OCI-LY1 (cell line): ENCODE measurements at regions not wholly inside any gene's neighbourhood (a gene's known extent, or its start where the extent isn't known, plus 50 kb on each side); places are given as distances from the start of the nearest gene placed in this dataset.

Source experiments
- H2AFZ ChIP-seq: fragments of 200-600 bp; sonication (generic), shearing (Covaris generic); 2 replicates; pipeline ENCODE4 v1.6.0; 2014; ENCODE audit warnings: antibody characterized with exemption, mild to moderate bottlenecking, low read length
- H3F3A ChIP-seq: fragments of 200-600 bp; sonication (generic), shearing (Covaris generic); 2 replicates; pipeline ENCODE4 v1.6.0; 2014; ENCODE audit warnings: mild to moderate bottlenecking, antibody characterized with exemption, low read length, moderate library complexity; ENCODE audit not compliant: insufficient read depth
- H3K27ac ChIP-seq: fragments of 200-600 bp; sonication (generic); 2 replicates; pipeline ENCODE4 v1.5.1; 2014; ENCODE audit warnings: low read length, mixed run types, mild to moderate bottlenecking, low read depth; ENCODE audit not compliant: poor library complexity, severe bottlenecking
- H3K27me3 ChIP-seq: fragments of 200-600 bp; sonication (generic); 2 replicates; pipeline ENCODE4 v1.6.0; 2014; ENCODE audit warnings: antibody characterized with exemption, mild to moderate bottlenecking, low read length, moderate library complexity; ENCODE audit not compliant: insufficient read depth
- H3K36me3 ChIP-seq: fragments of 200-600 bp; sonication (generic); 2 replicates; pipeline ENCODE4 v1.6.1; 2014; ENCODE audit warnings: mild to moderate bottlenecking, antibody characterized with exemption, low read length, moderate library complexity, mixed read lengths; ENCODE audit not compliant: insufficient read depth
- H3K4me1 ChIP-seq: fragments of 200-600 bp; sonication (generic); 2 replicates; pipeline ENCODE4 v1.5.1; 2014; ENCODE audit warnings: mild to moderate bottlenecking, low read length, moderate library complexity; ENCODE audit not compliant: insufficient read depth, severe bottlenecking
- H3K4me2 ChIP-seq: fragments of 200-600 bp; sonication (generic), shearing (Covaris generic); 2 replicates; pipeline ENCODE4 v1.6.1; 2014; ENCODE audit warnings: low read length
- H3K4me3 ChIP-seq: fragments of 200-600 bp; sonication (generic); 2 replicates; pipeline ENCODE4 v1.5.1; 2014; ENCODE audit warnings: low read length, low read depth, mild to moderate bottlenecking, mixed read lengths; ENCODE audit not compliant: poor library complexity, severe bottlenecking
- H3K79me2 ChIP-seq: fragments of 200-600 bp; shearing (Covaris generic); 2 replicates; pipeline ENCODE4 v1.6.1; 2016; ENCODE audit warnings: mixed run types, low read length, mixed read lengths; ENCODE audit not compliant: insufficient read depth
- H3K9ac ChIP-seq: fragments of 200-600 bp; sonication (generic), shearing (Covaris generic); 2 replicates; pipeline ENCODE4 v1.6.1; 2014; ENCODE audit warnings: mild to moderate bottlenecking, low read length, mixed read lengths
- H3K9me2 ChIP-seq: fragments of 200-600 bp; sonication (generic), shearing (Covaris generic); 2 replicates; pipeline ENCODE4 v1.6.1; 2014; ENCODE audit warnings: low read depth, mild to moderate bottlenecking, low read length, mixed read lengths
- H3K9me3 ChIP-seq: fragments of 200-600 bp; shearing (Covaris generic); 2 replicates; pipeline ENCODE4 v1.6.1; 2014; ENCODE audit warnings: low read length, mixed read lengths
- H4K20me1 ChIP-seq: fragments of 200-600 bp; sonication (generic), shearing (Covaris generic); 2 replicates; pipeline ENCODE4 v1.6.0; 2016; ENCODE audit warnings: mild to moderate bottlenecking, low read length; ENCODE audit not compliant: insufficient read depth
- CTCF ChIP-seq: fragments of 200-600 bp; sonication (generic), shearing (Covaris generic); IDR thresholded peaks from 2 replicates; pipeline ENCODE4 v1.5.1; 2017; ENCODE audit warnings: mild to moderate bottlenecking, antibody characterized with exemption, low read length, moderate library complexity, mixed read lengths
- EZH2 ChIP-seq: fragments of 200-600 bp; sonication (generic), shearing (Covaris generic); IDR thresholded peaks from 2 replicates; pipeline ENCODE4 v1.8.0; 2017; ENCODE audit warnings: borderline replicate concordance, mixed run types, mild to moderate bottlenecking, antibody characterized with exemption, low read length, moderate library complexity, mixed read lengths

GRCh38 chr2:11100130-11100529 lies 55.1 kb upstream of the SLC66A3 start:
- Histone ChIP-seq H3K9me3 (no peaks in the 10 kb centered on the region), H2AFZ (no peak overlapping the region), H3K36me3 (no peaks in the 10 kb centered on the region), H3K27me3 (no peaks in the 10 kb centered on the region), H3F3A (no peaks in the 10 kb centered on the region), H3K4me2 (no peak overlapping the region), H4K20me1 (no peaks in the 10 kb centered on the region), H3K4me3 (no peak overlapping the region), H3K9ac (no peak overlapping the region), H3K4me1 (no peaks in the 10 kb centered on the region), H3K79me2 (no peaks in the 10 kb centered on the region), H3K27ac (no peak overlapping the region), H3K9me2 (no peaks in the 10 kb centered on the region)
- TF ChIP-seq CTCF (no peak), EZH2 (no peak)

- no peaks in the 10 kb centered on the region for H3K36me3 ChIP-seq
- no peak overlapping the region for H3K4me3 ChIP-seq
- no peak overlapping the region for H3K4me2 ChIP-seq
- H3K4me1 ChIP-seq: no peaks in the 10 kb centered on the region
- no peaks in the 10 kb centered on the region for H3K27me3 ChIP-seq
- no peak for TF ChIP-seq EZH2
- no peak for TF ChIP-seq CTCF
- H3K9me3 ChIP-seq: no peaks in the 10 kb centered on the region
- H3K79me2 ChIP-seq: no peaks in the 10 kb centered on the region
- no peaks in the 10 kb centered on the region for H4K20me1 ChIP-seq
- H3K27ac ChIP-seq: no peak overlapping the region
- no peaks in the 10 kb centered on the region for H3F3A ChIP-seq
- H2AFZ ChIP-seq: no peak overlapping the region
- H3K9me2 ChIP-seq: no peaks in the 10 kb centered on the region
- H3K9ac ChIP-seq: no peak overlapping the region
Observed at GRCh38 chr2:11100976-11101375, 54.3 kb upstream of the SLC66A3 start.

GRCh38 chr2:11101430-11101829 lies 53.8 kb upstream of the SLC66A3 start:
- Histone ChIP-seq H2AFZ (no peak overlapping the region), H3K4me1 (no peaks in the 10 kb centered on the region), H3K9me2 (no peaks in the 10 kb centered on the region), H3K36me3 (no peaks in the 10 kb centered on the region), H3K4me3 (no peak overlapping the region), H3K4me2 (no peak overlapping the region), H3K27ac (no peak overlapping the region), H4K20me1 (no peaks in the 10 kb centered on the region), H3K27me3 (no peaks in the 10 kb centered on the region), H3K9me3 (no peaks in the 10 kb centered on the region), H3F3A (no peaks in the 10 kb centered on the region), H3K79me2 (no peaks in the 10 kb centered on the region), H3K9ac (no peak overlapping the region)
- TF ChIP-seq EZH2: no peak
- no peak for TF ChIP-seq CTCF
